Ishikawa (cell line): ENCODE measurements at regions not wholly inside any gene's neighbourhood (a gene's known extent, or its start where the extent isn't known, plus 50 kb on each side); places are given as distances from the start of the nearest gene placed in this dataset.

Source experiments
- EGR1 ChIP-seq: IDR thresholded peaks from 2 replicates; pipeline ENCODE4 v1.6.1; 2012
- EP300 ChIP-seq: IDR thresholded peaks from 2 replicates; pipeline ENCODE4 v1.6.1; 2012; ENCODE audit warnings: borderline replicate concordance
- FOXM1 ChIP-seq: IDR thresholded peaks from 2 replicates; pipeline ENCODE4 v1.6.1; 2012; ENCODE audit warnings: low read depth, borderline replicate concordance
- MAX ChIP-seq: IDR thresholded peaks from 2 replicates; pipeline ENCODE4 v1.6.1; 2012
- NFIC ChIP-seq: IDR thresholded peaks from 2 replicates; pipeline ENCODE4 v1.6.1; 2012
- REST ChIP-seq: IDR thresholded peaks from 2 replicates; pipeline ENCODE4 v1.6.1; 2012; ENCODE audit warnings: low read depth, mild to moderate bottlenecking
- TCF12 ChIP-seq: IDR thresholded peaks from 2 replicates; pipeline ENCODE4 v1.6.1; 2012; ENCODE audit warnings: low read depth

GRCh38 chr5:74927336-74927735, 61.1 kb upstream of the FAM169A start:
- TF ChIP-seq NFIC, result no peak
- TF ChIP-seq FOXM1, result no peak
- TF ChIP-seq REST, result no peak
- TF ChIP-seq EP300, result no peak
- TF ChIP-seq MAX, result no peak
- TF ChIP-seq TCF12, result no peak
- TF ChIP-seq EGR1, result no peak
